Endothelial cell of umbilical vein (primary cell): ENCODE measurements at regions not wholly inside any gene's neighbourhood (a gene's known extent, or its start where the extent isn't known, plus 50 kb on each side); places are given as distances from the start of the nearest gene placed in this dataset.

Source experiments
- CTCF ChIP-seq, 2 donors: IDR thresholded peaks; 1 replicate in 1 of 2; 2 replicates in 1 of 2; pipeline ENCODE4 v1.5.1; 2011; ENCODE audit warnings: low read length in 2 of 2, mild to moderate bottlenecking in 2 of 2, moderate library complexity in 2 of 2, control low read depth in 1 of 2, inconsistent platforms in 1 of 2, low read depth in 1 of 2; ENCODE audit not compliant: insufficient read depth in 1 of 2; ENCODE audit errors: extremely low read depth in 1 of 2
- EZH2 ChIP-seq: IDR thresholded peaks from 2 replicates; pipeline ENCODE4 v1.6.1; 2012; ENCODE audit warnings: borderline replicate concordance, low read depth, mild to moderate bottlenecking, moderate library complexity, low read length, inconsistent platforms; ENCODE audit not compliant: severe bottlenecking
- JUN ChIP-seq: IDR thresholded peaks from 2 replicates; pipeline ENCODE4 v1.6.1; 2011; ENCODE audit warnings: borderline replicate concordance, low read depth; ENCODE audit not compliant: insufficient read length, insufficient read depth
- POLR2AphosphoS5 ChIP-seq: IDR thresholded peaks from 2 replicates; pipeline ENCODE4 v1.6.1; 2012; ENCODE audit warnings: low read depth, mild to moderate bottlenecking, control low read depth, low read length, moderate library complexity; ENCODE audit not compliant: insufficient read depth

DNA sequence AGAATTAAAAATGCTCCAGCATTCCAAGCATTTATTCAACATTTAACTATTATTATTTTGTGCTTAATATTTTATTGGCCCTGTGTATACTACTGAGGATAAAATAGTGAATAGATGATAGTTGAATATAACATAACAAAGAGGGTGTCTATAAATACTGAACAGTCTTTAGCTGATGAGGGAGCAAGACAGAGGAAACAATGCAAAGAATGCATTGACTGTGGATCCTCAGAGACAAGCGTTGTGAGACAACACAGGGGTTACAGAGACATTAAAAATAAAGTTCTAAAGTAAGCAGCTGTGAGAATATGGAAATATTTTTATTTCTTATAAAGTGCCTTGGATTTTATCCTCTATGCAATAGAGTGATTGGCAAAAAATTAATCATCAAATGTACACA, 1133.1 kb downstream of the PLA2G4A start:
- no peak for TF ChIP-seq POLR2AphosphoS5
- no peak for TF ChIP-seq CTCF (IDR thresholded peaks at IDR 0.05; ENCODE audit: extremely low read depth in 1 of 2, insufficient read depth in 1 of 2, low read depth in 1 of 2, low read length in 2 of 2)
- no peak for TF ChIP-seq EZH2
- no peak for TF ChIP-seq JUN
